GM19452 (cell line): ENCODE measurements at regions not wholly inside any gene's neighbourhood (a gene's known extent, or its start where the extent isn't known, plus 50 kb on each side); places are given as distances from the start of the nearest gene placed in this dataset.
"Not testable (repeated sequence)": the region's sequence is repeated elsewhere in the genome, so short reads cannot be mapped to it uniquely, and the experiment has no call there.

Experiments
- ATAC-seq: cut with Tn5 transposase; IDR thresholded peaks from one replicate; pipeline ENCODE4 v1.9.1; 2021; ENCODE audit not compliant: unreplicated experiment

GRCh38 chr16:75919664-75920063 lies 193.4 kb upstream of the CPHXL start:
- no peak for ATAC-seq

- ATAC-seq: no peak
Measured at GRCh38 chr16:75921281-75921680, 195.0 kb upstream of the CPHXL start.

- no peak for ATAC-seq
Measured at GRCh38 chr16:75922250-75922649, 196.0 kb upstream of the CPHXL start.

DNA sequence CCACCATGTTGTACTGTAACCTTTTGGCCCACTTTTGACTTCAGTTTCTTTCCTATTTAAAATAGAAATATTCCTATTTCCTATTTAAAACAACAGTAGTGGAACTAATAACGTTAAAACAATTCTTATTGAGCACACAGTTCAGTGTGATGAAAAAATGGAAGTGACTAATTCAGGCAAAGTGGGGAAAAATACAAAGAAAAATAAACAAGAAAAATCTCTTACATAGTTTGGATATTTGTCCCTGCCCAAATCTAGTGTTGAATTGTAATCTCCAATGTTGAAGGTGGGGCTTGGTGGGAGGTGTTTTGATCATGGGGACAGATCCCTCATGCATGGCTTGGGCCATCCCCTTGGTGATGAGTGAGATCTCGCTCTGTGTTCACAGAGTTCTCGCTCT lies 198.1 kb upstream of the CPHXL start:
- ATAC-seq: no peak

GRCh38 chr16:75927810-75928209 lies 201.5 kb upstream of the CPHXL start:
- no peak for ATAC-seq

GRCh38 chr16:75928295-75928694 lies 202.0 kb upstream of the CPHXL start:
- ATAC-seq: no peak

DNA sequence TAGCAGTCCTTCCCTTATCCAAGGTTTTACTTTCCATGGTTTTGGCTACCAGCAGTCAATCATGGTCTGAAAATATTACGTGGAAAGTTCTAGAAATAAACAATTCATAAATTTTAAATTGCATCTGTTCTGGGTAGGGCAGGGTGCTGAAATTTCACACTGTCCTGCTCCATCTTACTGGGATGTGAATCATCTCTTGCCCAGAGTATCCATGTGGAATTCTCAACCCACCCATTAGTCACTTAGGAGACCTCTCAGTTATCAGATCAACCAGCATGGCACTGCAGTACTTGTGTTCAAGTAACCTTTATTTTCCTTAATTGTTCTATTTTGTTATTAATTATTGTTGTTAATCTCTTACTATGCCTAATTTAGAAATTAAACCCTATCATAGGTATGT lies 202.8 kb upstream of the CPHXL start:
- no peak for ATAC-seq

- ATAC-seq: no peak
Measured at GRCh38 chr16:75931043-75931442, 204.8 kb upstream of the CPHXL start.

GRCh38 chr16:75931970-75932369 lies 205.7 kb upstream of the CPHXL start:
- ATAC-seq: no peak

GRCh38 chr16:75938818-75939217 lies 212.5 kb upstream of the CPHXL start:
- ATAC-seq: no peak

GRCh38 chr16:75942351-75942750 lies 216.1 kb upstream of the CPHXL start:
- no peak for ATAC-seq

GRCh38 chr16:75942936-75943335 lies 216.6 kb upstream of the CPHXL start:
- ATAC-seq: no peak

- no peak for ATAC-seq
Measured at GRCh38 chr16:75943705-75944514, 217.6 kb upstream of the CPHXL start.

DNA sequence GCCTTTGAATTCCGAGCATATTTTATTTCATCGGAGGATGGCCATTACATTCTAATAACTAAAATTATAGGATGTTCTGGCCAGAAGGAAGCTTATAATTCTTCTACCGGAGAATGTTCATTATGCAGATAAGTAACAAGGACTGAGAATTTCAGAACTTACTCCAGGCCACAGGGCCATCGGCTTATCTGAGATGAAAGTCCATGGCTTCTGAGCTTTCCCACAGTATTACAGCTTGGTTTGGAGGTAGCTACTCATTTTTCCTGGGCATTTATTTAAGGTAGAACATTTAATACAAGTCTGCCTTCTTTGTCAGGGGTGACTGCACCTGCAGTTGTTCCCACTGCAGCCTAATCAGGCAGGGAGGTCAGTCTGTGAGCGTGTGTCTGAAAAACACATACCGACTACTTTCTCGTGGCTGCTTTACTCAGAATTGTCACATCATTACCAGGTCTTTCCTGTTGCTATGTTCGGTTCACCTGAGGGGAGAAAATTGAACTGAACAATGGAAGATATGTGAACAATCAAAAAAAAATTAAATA lies 219.7 kb upstream of the CPHXL start:
- ATAC-seq: no peak

- ATAC-seq: no peak
Measured at GRCh38 chr16:75947626-75948239, 221.4 kb upstream of the CPHXL start.

GRCh38 chr16:75948441-75948840 lies 222.2 kb upstream of the CPHXL start:
- ATAC-seq: no peak

DNA sequence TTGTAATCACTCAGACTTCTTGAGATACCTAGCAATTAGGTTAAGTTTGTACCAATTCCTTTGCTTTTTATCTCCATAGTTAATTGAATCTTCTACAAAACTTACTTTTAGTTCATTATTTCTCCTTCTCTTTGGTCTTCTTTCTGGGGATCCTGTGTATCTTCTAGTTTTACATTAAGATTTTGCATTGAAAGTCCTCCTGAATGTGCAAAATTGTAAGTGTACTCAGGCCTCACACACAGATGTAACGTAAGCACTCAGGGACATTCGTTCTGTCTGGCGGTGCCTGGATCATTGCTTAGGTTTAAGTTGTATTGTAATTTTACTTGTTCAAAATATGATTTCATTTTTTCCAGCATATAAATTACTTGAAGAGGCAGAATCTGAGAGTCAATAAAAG lies 222.6 kb upstream of the CPHXL start:
- no peak for ATAC-seq

GRCh38 chr16:75952124-75952523 lies 225.8 kb upstream of the CPHXL start:
- no peak for ATAC-seq

GRCh38 chr16:75957870-75958269 lies 231.6 kb upstream of the CPHXL start:
- ATAC-seq: no peak

DNA sequence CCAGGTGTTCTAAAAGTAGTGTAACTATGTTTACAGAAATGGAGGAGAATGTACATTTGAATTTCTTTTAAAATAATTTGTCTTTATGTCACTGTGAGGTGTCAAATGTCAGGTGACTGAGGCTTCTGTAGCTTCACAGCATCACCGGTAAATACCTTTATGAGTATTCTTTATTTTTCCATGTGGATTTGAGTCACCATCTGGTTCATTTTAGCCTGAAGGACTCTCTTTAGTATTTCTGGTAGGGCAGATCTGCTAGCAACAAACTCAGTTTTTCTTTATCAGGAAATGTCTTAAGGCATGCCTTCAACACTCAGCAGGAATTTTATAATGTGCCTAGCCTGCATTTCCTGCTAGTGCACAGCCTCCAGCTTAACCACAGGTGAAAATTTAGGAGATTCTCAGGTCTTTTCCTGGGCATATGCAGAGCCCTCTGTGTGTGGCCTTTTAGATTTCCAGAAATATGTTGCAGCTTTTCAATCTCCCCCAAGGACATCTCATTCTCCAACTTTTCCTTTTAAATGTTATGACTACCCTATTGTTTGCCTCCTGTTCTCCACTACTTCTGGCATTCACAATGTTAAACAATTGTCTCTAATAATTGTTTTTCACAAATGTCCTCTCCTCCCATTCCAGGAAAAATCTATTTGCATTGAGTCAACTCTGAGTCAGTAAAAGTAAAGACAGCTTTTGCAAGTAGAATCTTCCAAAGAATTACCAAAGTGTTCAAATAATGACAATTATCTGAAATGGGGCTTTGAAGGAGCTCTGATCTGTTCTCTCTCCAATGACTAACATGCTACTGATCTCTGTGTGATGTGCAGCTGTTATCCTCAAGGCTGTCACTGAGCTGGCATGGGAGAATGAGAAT lies 239.4 kb upstream of the CPHXL start:
- no peak for ATAC-seq

GRCh38 chr16:75969120-75969519 lies 242.8 kb upstream of the CPHXL start:
- not testable (repeated sequence) for ATAC-seq
